ENCODE measurements at regions not wholly inside any gene's neighbourhood (a gene's known extent, or its start where the extent isn't known, plus 50 kb on each side); places are given as distances from the start of the nearest gene placed in this dataset.

- DNase-seq (ENCODE audit: low spot score in 2 of 2), result peak in 1 of 2 donors; percentile 32
Measured at GRCh38 chr15:68512052-68512451, 66.7 kb upstream of the CORO2B start.

GRCh38 chr15:68512598-68512997 lies 66.2 kb upstream of the CORO2B start:
- Histone ChIP-seq H3K27me3 (no peaks in the 10 kb centered on the region), H3K27ac (no peak overlapping the region), H3K36me3 (no peaks in the 10 kb centered on the region), H3K4me1 (peaks cover 3% of the 10 kb centered on the region), H3K9me3 (no peaks in the 10 kb centered on the region), H3K4me3 (no peak overlapping the region)
- no peak for TF ChIP-seq CTCF (IDR thresholded peaks at IDR 0.05)
- TF ChIP-seq EP300 (IDR thresholded peaks at IDR 0.05), result no peak
- TF ChIP-seq POLR2AphosphoS5 (IDR thresholded peaks at IDR 0.05), result no peak
- TF ChIP-seq POLR2A (IDR thresholded peaks at IDR 0.05), result no peak
- peak in 1 of 2 donors; percentile 28 for DNase-seq (ENCODE audit: low spot score in 2 of 2)
- WGBS, result 80% methylated on average over 3 of the region's 3 CpGs

More at GRCh38 chr15:68512052-68512451, 66.7 kb upstream of the CORO2B start:
- no peak overlapping the region for H3K27ac ChIP-seq
- no peaks in the 10 kb centered on the region for H3K9me3 ChIP-seq
- no peaks in the 10 kb centered on the region for H3K36me3 ChIP-seq
- H3K4me3 ChIP-seq, result no peak overlapping the region
- TF ChIP-seq POLR2AphosphoS5 (IDR thresholded peaks at IDR 0.05) (no peak), EP300 (IDR thresholded peaks at IDR 0.05) (no peak), CTCF (IDR thresholded peaks at IDR 0.05) (no peak), POLR2A (IDR thresholded peaks at IDR 0.05) (no peak)
- WGBS, result 70% methylated on average over 7 of the region's 7 CpGs
- H3K4me1 ChIP-seq, result peaks cover 2% of the 10 kb centered on the region
- no peaks in the 10 kb centered on the region for H3K27me3 ChIP-seq

- TF ChIP-seq POLR2AphosphoS5 (IDR thresholded peaks at IDR 0.05) (no peak), POLR2A (IDR thresholded peaks at IDR 0.05) (no peak), EP300 (IDR thresholded peaks at IDR 0.05) (no peak), CTCF (IDR thresholded peaks at IDR 0.05) (no peak)
- peaks cover 10% of the 10 kb centered on the region for H3K4me1 ChIP-seq
- H3K4me3 ChIP-seq, result no peak overlapping the region
- H3K27me3 ChIP-seq, result no peaks in the 10 kb centered on the region
- WGBS, result 78% methylated on average over 6 of the region's 6 CpGs
- DNase-seq (ENCODE audit: low spot score in 2 of 2), result peak in 1 of 2 donors; percentile 40
- no peak overlapping the region for H3K27ac ChIP-seq
- H3K9me3 ChIP-seq, result no peaks in the 10 kb centered on the region
- H3K36me3 ChIP-seq, result no peaks in the 10 kb centered on the region
Measured at GRCh38 chr15:68515371-68516095, 63.3 kb upstream of the CORO2B start.

- 83% methylated on average over 6 of the region's 6 CpGs for WGBS
- no peaks in the 10 kb centered on the region for H3K9me3 ChIP-seq
- peak in 1 of 2 donors; percentile 75 for DNase-seq (ENCODE audit: low spot score in 2 of 2)
- no peaks in the 10 kb centered on the region for H3K27me3 ChIP-seq
- peaks cover 10% of the 10 kb centered on the region for H3K4me1 ChIP-seq
- no peak for TF ChIP-seq EP300 (IDR thresholded peaks at IDR 0.05)
- no peak for TF ChIP-seq POLR2AphosphoS5 (IDR thresholded peaks at IDR 0.05)
- no peak for TF ChIP-seq CTCF (IDR thresholded peaks at IDR 0.05)
- TF ChIP-seq POLR2A (IDR thresholded peaks at IDR 0.05), result no peak
- no peaks in the 10 kb centered on the region for H3K36me3 ChIP-seq
- H3K4me3 ChIP-seq, result no peak overlapping the region
- H3K27ac ChIP-seq, result no peak overlapping the region
Measured at GRCh38 chr15:68517285-68517761, 61.5 kb upstream of the CORO2B start.

GRCh38 chr15:68518046-68518445 lies 60.7 kb upstream of the CORO2B start:
- H3K9me3 ChIP-seq, result no peaks in the 10 kb centered on the region
- no peaks in the 10 kb centered on the region for H3K27me3 ChIP-seq
- H3K4me1 ChIP-seq, result peaks cover 10% of the 10 kb centered on the region
- TF ChIP-seq POLR2AphosphoS5 (IDR thresholded peaks at IDR 0.05) (no peak), CTCF (IDR thresholded peaks at IDR 0.05) (no peak), EP300 (IDR thresholded peaks at IDR 0.05) (no peak), POLR2A (IDR thresholded peaks at IDR 0.05) (no peak)
- DNase-seq (ENCODE audit: low spot score in 2 of 2), result peak in 1 of 2 donors; percentile 13
- H3K36me3 ChIP-seq, result no peaks in the 10 kb centered on the region
- WGBS, result 51% methylated on average over 6 of the region's 6 CpGs
- no peak overlapping the region for H3K27ac ChIP-seq
- no peak overlapping the region for H3K4me3 ChIP-seq

Data from suprapubic skin (tissue), 4 donors.